Activated T-helper 1 cell treated with anti-CD3 and anti-CD28 coated beads, Interleukin-12 subunit alpha, Interleukin-12 subunit beta, Interleukin-2, Interleukin-4 antibody, amounts not matched to agents 30 ng/mL and 10 ng/mL and 1 ng/mL, durations not matched to agents 14 hours and 24 hours and 36 hours (primary cell): ENCODE measurements at regions not wholly inside any gene's neighbourhood (a gene's known extent, or its start where the extent isn't known, plus 50 kb on each side); places are given as distances from the start of the nearest gene placed in this dataset.

Experiments
- DNase-seq: peaks from one replicate; pipeline ENCODE4 v3.0.0; 2021; ENCODE audit warnings: low spot score
- H3K27ac Mint-ChIP-seq: one replicate; pipeline ENCODE4 v1.8.0; 2021; ENCODE audit warnings: mild to moderate bottlenecking, mixed read lengths
- H3K27me3 Mint-ChIP-seq: one replicate; pipeline ENCODE4 v1.8.0; 2022; ENCODE audit warnings: mild to moderate bottlenecking, moderate library complexity, mixed read lengths; ENCODE audit not compliant: insufficient read depth
- H3K36me3 Mint-ChIP-seq: one replicate; pipeline ENCODE4 v1.8.0; 2021; ENCODE audit warnings: low read depth, mixed read lengths
- H3K4me1 Mint-ChIP-seq: one replicate; pipeline ENCODE4 v1.8.0; 2021; ENCODE audit warnings: low read depth, mixed read lengths
- H3K4me3 Mint-ChIP-seq: one replicate; pipeline ENCODE4 v1.8.0; 2021; ENCODE audit warnings: mild to moderate bottlenecking, moderate library complexity, mixed read lengths
- H3K9me3 Mint-ChIP-seq: one replicate; pipeline ENCODE4 v1.8.0; 2021; ENCODE audit warnings: mixed read lengths
- intact Hi-C: fragments of 100-400 bp; cut with micrococcal nuclease; formaldehyde crosslinking; loops from one replicate; pipeline ENCODE4 v1.15.1; 2024

- intact Hi-C loops, result no loop called here
- Mint-ChIP-seq H3K4me1 (no peaks in the 10 kb centered on the region), H3K4me3 (no peak overlapping the region), H3K27me3 (no peaks in the 10 kb centered on the region), H3K27ac (no peak overlapping the region), H3K36me3 (no peaks in the 10 kb centered on the region), H3K9me3 (no peaks in the 10 kb centered on the region)
- no peak for DNase-seq
Measured at GRCh38 chr4:158018221-158018830, 154.5 kb downstream of the GASK1B start.

- no peaks in the 10 kb centered on the region for H3K4me1 Mint-ChIP-seq
Measured at GRCh38 chr4:158016511-158016910, 156.3 kb downstream of the GASK1B start.

GRCh38 chr4:158015241-158015640, 157.6 kb downstream of the GASK1B start:
- Mint-ChIP-seq H3K4me3 (no peak overlapping the region), H3K27me3 (no peaks in the 10 kb centered on the region), H3K27ac (no peak overlapping the region), H3K4me1 (no peaks in the 10 kb centered on the region), H3K9me3 (no peaks in the 10 kb centered on the region), H3K36me3 (no peaks in the 10 kb centered on the region)
- DNase-seq, result no peak
- intact Hi-C loops, result no loop called here

More at GRCh38 chr4:158016511-158016910, 156.3 kb downstream of the GASK1B start:
- no peak overlapping the region for H3K4me3 Mint-ChIP-seq
- no peaks in the 10 kb centered on the region for H3K36me3 Mint-ChIP-seq
- H3K9me3 Mint-ChIP-seq, result no peaks in the 10 kb centered on the region
- no peak overlapping the region for H3K27ac Mint-ChIP-seq
- intact Hi-C loops, result no loop called here
- no peak for DNase-seq
- no peaks in the 10 kb centered on the region for H3K27me3 Mint-ChIP-seq

GRCh38 chr4:158013858-158014257, 159.0 kb downstream of the GASK1B start:
- Mint-ChIP-seq H3K36me3 (no peaks in the 10 kb centered on the region), H3K9me3 (no peaks in the 10 kb centered on the region), H3K27ac (no peak overlapping the region), H3K27me3 (no peaks in the 10 kb centered on the region), H3K4me1 (no peaks in the 10 kb centered on the region), H3K4me3 (no peak overlapping the region)
- intact Hi-C loops, result no loop called here
- DNase-seq, result no peak

- no peaks in the 10 kb centered on the region for H3K9me3 Mint-ChIP-seq
- DNase-seq, result no peak
Measured at GRCh38 chr4:158010361-158010760, 162.5 kb downstream of the GASK1B start.

GRCh38 chr4:158008551-158009218, 164.1 kb downstream of the GASK1B start:
- peaks cover 2% of the 10 kb centered on the region for H3K27me3 Mint-ChIP-seq
- no peak overlapping the region for H3K27ac Mint-ChIP-seq
- no peak overlapping the region for H3K4me3 Mint-ChIP-seq
- intact Hi-C loops, result no loop called here
- no peaks in the 10 kb centered on the region for H3K9me3 Mint-ChIP-seq
- no peaks in the 10 kb centered on the region for H3K36me3 Mint-ChIP-seq
- no peaks in the 10 kb centered on the region for H3K4me1 Mint-ChIP-seq
- DNase-seq, result no peak

More at GRCh38 chr4:158010361-158010760, 162.5 kb downstream of the GASK1B start:
- intact Hi-C loops, result no loop called here
- Mint-ChIP-seq H3K27me3 (peaks cover 2% of the 10 kb centered on the region), H3K27ac (no peak overlapping the region), H3K4me1 (no peaks in the 10 kb centered on the region), H3K4me3 (no peak overlapping the region), H3K36me3 (no peaks in the 10 kb centered on the region)

- H3K4me3 Mint-ChIP-seq, result no peak overlapping the region
- DNase-seq, result no peak
- intact Hi-C loops, result no loop called here
- H3K36me3 Mint-ChIP-seq, result no peaks in the 10 kb centered on the region
- no peak overlapping the region for H3K27ac Mint-ChIP-seq
- H3K9me3 Mint-ChIP-seq, result no peaks in the 10 kb centered on the region
- H3K27me3 Mint-ChIP-seq, result peaks cover 2% of the 10 kb centered on the region
- H3K4me1 Mint-ChIP-seq, result no peaks in the 10 kb centered on the region
Measured at GRCh38 chr4:158007566-158007965, 165.3 kb downstream of the GASK1B start.

- Mint-ChIP-seq H3K9me3 (no peaks in the 10 kb centered on the region), H3K4me1 (no peaks in the 10 kb centered on the region), H3K27me3 (peaks cover 2% of the 10 kb centered on the region)
Measured at GRCh38 chr4:158006990-158007389, 165.8 kb downstream of the GASK1B start.

GRCh38 chr4:158005021-158005420, 167.8 kb downstream of the GASK1B start:
- H3K36me3 Mint-ChIP-seq, result no peaks in the 10 kb centered on the region
- H3K27ac Mint-ChIP-seq, result no peak overlapping the region
- H3K27me3 Mint-ChIP-seq, result peaks cover 2% of the 10 kb centered on the region
- H3K4me1 Mint-ChIP-seq, result no peaks in the 10 kb centered on the region
- no peaks in the 10 kb centered on the region for H3K9me3 Mint-ChIP-seq
- no peak overlapping the region for H3K4me3 Mint-ChIP-seq
- DNase-seq, result no peak
- intact Hi-C loops, result no loop called here

More at GRCh38 chr4:158006990-158007389, 165.8 kb downstream of the GASK1B start:
- intact Hi-C loops, result no loop called here
- Mint-ChIP-seq H3K4me3 (no peak overlapping the region), H3K27ac (no peak overlapping the region), H3K36me3 (no peaks in the 10 kb centered on the region)
- no peak for DNase-seq

- Mint-ChIP-seq H3K4me1 (no peaks in the 10 kb centered on the region), H3K27ac (no peak overlapping the region), H3K27me3 (peaks cover 2% of the 10 kb centered on the region), H3K9me3 (no peaks in the 10 kb centered on the region), H3K4me3 (no peak overlapping the region), H3K36me3 (no peaks in the 10 kb centered on the region)
- no peak for DNase-seq
- intact Hi-C loops, result no loop called here
Measured at GRCh38 chr4:158004101-158004500, 168.7 kb downstream of the GASK1B start.

- Mint-ChIP-seq H3K9me3 (no peaks in the 10 kb centered on the region), H3K36me3 (no peaks in the 10 kb centered on the region), H3K27me3 (peaks cover 2% of the 10 kb centered on the region), H3K4me3 (no peak overlapping the region), H3K4me1 (no peaks in the 10 kb centered on the region), H3K27ac (no peak overlapping the region)
- no peak for DNase-seq
- intact Hi-C loops, result no loop called here
Measured at GRCh38 chr4:158003212-158003611, 169.6 kb downstream of the GASK1B start.

GRCh38 chr4:158002173-158002572, 170.7 kb downstream of the GASK1B start:
- no peaks in the 10 kb centered on the region for H3K36me3 Mint-ChIP-seq
- no peaks in the 10 kb centered on the region for H3K9me3 Mint-ChIP-seq

GRCh38 chr4:158001756-158002155, 171.1 kb downstream of the GASK1B start:
- no peak for DNase-seq
- Mint-ChIP-seq H3K36me3 (no peaks in the 10 kb centered on the region), H3K4me3 (no peak overlapping the region), H3K27ac (no peak overlapping the region), H3K27me3 (peaks cover 2% of the 10 kb centered on the region), H3K4me1 (no peaks in the 10 kb centered on the region), H3K9me3 (no peaks in the 10 kb centered on the region)
- intact Hi-C loops, result no loop called here

More at GRCh38 chr4:158002173-158002572, 170.7 kb downstream of the GASK1B start:
- Mint-ChIP-seq H3K4me3 (no peak overlapping the region), H3K4me1 (no peaks in the 10 kb centered on the region), H3K27me3 (peaks cover 2% of the 10 kb centered on the region), H3K27ac (no peak overlapping the region)
- intact Hi-C loops, result no loop called here
- no peak for DNase-seq
